ENCODE measurements at regions not wholly inside any gene's neighbourhood (a gene's known extent, or its start where the extent isn't known, plus 50 kb on each side); places are given as distances from the start of the nearest gene placed in this dataset.

DNA sequence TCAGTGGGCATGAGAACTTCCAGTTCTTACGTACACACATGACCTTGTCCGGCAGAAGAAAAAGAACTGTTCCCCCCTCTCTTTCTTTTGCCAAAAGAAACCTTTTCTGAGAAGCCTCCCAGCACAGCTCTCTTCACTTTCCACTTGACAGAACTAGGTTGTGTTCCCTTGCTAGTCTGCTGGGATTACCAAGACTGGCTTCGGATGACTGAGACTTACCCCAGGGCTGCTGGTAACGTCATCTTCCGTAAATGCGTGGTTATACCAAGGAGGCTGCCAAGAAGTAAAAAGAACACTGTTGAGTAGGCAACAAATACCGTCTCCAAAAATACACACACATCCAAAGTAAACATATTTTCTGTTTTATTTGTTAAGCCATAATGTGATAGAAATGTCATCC, 908.2 kb downstream of the EFNB2 start:
- no peak for TF ChIP-seq CTCF (conservative IDR thresholded peaks at IDR 0.05 in 1 of 2, IDR thresholded peaks at IDR 0.05 in 1 of 2; ENCODE audit: low read depth in 1 of 2, low read length in 2 of 2)
- no peak for TF ChIP-seq EZH2 (IDR thresholded peaks at IDR 0.05; ENCODE audit: low read length, missing control alignments)
